HG03378 (cell line): ENCODE measurements at regions not wholly inside any gene's neighbourhood (a gene's known extent, or its start where the extent isn't known, plus 50 kb on each side); places are given as distances from the start of the nearest gene placed in this dataset.
A peak's percentile ranks its signal among the peaks of the same experiment; 100 is the strongest.

Source experiments
- ATAC-seq: cut with Tn5 transposase; IDR thresholded peaks from one replicate; pipeline ENCODE4 v1.9.1; 2021; ENCODE audit warnings: mild to moderate bottlenecking, moderate library complexity; ENCODE audit not compliant: unreplicated experiment

DNA sequence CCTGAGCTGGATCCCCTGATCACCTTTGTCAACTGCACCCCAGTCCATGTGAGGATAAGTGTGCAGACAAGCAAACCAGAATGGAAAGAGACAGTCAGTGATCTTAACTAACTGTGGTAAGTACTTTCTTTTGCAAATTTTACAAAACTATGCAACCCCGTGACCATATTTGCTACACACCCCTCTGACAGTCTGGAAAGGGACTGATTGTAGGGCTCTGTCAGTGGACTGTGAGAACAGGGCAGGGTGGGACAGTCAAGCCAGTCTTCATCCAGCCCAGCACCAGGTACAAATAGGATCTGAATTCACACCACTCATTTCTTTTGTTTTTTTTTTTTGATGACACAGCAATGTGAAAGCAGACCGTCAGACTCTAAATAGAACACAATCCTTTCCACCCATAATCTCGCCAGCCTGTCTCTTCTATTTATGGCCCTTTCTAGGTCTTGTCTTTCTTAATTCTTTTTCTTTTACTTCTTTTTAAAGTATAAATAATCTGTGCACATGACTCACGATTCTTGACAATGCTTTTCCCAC, 165.6 kb downstream of the ARL6IP6 start:
- no peak for ATAC-seq

DNA sequence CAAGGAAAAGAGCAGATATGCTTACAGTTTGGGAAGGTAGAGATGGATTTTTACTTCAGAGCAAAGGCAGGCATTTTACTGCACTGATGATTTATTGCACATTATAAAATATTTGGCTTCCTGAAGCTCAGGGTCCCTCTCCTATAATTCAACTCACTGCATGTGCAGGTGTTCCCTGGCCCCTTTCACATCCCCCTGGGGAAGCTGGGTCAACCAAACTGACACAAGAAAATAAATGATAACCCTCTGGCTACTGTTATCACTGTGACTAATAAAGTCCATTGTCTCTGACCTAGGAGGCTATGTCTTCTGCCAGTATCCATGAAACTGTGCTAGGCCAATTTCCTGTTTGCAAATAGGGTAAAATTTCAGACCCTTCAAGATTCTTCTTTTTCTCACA, 163.1 kb downstream of the ARL6IP6 start:
- no peak for ATAC-seq

DNA sequence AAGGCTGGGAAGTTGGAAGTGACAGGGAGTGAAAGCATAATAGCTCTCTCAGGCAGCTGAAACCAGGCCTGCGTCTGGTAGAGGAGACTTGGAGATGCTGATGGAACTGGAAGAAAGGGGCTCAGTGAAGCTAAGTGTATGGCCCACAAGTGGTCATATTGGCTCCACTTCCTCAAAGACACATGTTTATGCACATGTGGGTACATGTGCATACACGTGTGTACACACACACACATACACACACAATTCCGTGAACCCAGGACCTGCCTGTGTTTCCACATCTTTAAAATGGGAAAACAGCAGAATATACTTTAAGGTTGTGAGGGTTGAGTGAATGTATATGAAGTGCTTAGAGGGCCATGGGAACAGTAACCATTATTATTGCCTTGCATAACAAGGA, 160.9 kb downstream of the ARL6IP6 start:
- ATAC-seq: no peak

DNA sequence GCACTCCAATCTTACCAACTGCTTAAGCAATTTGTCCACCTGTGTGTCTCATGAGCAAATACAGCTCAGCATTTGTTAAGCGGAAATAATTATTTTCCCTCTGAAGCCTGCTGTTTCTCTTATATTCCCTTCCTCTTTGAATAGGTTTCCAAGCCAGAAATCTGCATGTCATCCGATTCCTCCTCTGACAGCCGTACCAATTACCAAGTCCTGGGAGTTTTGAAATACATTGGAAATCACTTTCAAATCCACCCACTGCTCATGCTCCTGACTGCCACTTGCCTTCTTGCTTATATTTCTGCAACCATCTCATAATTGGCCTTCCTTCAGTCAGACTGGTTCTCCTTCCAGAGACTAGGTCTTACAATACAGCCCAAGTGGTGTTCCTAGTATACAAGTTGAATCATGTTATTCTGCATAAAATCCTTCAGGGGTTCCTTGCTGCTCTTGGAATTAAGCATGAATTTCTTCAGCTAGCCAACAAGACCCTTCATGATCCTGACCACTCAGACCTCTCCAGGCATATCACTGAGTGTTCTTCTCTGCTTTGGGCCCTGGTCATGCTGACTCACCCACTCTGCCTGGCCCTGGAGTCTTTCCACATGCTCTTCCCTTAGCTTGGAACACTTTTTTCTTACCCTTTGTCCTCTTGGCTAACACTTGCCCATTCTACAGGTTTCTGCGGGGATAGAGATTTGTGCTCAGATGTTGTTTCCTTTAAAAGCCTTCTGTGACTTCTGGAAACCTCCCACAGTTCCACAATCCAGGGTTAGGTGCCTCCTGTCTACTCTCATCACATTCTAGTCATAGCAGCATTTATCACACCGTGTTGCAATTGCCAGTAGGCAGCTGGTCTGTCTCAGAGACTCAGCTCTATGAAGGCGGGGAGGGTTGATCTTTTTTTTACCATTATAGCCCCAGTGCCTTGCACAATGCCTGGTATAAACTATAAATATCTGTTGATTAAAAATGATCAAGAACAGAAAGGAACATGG, 157.6 kb downstream of the ARL6IP6 start:
- no peak for ATAC-seq

DNA sequence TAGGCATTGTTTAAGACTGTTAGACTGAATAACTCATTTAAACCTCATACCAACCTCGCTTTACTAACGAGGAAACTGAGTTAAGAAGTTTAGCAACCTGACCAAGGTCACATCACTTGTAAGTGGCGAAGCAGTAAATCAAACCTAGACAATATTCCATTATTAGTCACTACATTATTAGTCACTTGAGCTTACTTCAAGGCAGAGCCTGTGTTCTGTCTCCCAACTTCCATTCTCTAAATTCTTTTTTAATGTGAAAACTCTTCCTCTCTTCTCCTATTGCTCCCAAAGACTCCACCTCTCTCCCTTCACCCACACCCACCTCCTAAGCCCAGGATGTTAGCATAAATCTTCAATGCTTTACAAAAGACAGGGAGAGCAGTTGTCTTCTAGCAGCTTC, 156.5 kb downstream of the ARL6IP6 start:
- ATAC-seq: no peak

DNA sequence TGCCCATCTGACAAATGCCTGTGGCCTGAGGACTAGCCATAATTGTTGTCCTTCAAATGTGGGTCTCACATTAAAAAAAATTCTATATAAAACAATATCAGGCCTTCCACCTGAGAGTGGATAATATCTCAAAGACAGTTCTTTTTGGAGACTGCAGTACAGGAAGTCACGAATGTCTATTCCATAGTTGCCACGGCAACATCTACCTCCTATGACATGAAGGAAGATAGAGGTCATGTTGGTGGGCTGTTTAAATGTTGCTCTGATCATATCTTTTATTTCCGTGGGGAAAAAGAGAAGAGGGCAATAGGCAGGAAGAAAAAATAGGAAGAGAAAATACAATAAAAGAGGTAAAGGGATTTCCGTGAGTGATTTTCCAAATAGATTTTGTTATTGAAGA, 151.8 kb downstream of the ARL6IP6 start:
- no peak for ATAC-seq

DNA sequence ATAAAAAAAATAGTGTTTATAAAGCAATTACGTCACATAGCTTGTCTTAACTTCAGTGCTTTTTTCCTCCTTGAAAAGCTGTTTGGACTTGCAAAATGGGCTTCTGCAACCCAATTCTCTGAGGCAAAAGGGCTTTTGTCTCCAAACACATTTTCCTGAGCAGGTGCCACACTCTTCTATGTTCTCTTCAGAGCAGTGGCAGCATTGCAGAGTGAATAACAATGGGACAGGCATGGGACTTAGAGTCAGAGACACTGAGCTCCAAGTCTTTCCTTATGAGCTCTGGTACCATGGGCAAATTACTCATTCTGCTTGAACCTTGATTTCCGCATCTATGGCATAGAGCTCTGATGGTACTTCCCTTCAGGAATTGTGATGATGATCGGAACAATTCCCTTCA, 149.0 kb downstream of the ARL6IP6 start:
- ATAC-seq: no peak

DNA sequence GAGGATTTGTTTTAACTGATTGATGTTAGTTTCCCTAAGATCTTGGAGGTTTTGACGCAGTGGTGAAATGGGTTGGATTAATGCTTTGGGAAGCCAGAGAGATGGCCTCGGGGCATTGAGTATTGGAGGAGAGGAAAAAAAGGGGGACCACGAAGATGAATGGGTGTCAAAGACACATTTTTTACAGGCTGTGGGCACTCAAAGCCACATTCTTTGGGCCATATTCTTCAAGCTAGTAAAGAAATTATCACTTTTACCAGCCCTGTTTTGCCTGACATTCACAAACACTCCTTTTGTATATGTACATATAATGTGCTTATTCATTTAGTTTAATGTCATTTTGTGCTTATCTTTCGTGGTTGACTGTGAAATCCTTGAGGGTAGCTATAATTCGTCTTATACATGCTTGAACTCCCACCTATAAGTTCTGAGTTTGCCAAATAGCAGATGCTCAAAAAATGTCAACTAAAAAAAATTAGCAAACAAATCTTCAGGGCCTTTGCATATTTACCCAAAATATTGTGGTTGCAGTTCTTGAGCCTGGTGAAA, 146.3 kb downstream of the ARL6IP6 start:
- no peak for ATAC-seq

DNA sequence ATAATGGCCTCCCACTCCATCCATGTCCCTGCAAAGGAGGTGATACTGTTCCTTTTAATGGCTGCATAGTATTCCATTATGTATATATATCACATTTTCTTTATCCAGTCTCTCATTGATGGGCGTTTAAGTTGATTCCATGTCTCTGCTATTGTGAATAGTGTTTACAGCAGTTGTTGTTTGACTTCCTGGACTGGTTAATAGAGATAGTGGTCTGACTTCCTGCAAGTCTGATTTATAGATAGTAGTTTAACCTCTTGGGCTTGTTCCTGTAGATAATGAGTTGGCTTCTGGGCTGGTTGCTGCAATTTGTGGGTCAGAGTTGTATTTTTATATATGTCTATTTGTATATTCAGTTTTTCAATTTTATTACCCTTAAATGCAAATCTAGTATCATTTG, 145.4 kb downstream of the ARL6IP6 start:
- no peak for ATAC-seq

DNA sequence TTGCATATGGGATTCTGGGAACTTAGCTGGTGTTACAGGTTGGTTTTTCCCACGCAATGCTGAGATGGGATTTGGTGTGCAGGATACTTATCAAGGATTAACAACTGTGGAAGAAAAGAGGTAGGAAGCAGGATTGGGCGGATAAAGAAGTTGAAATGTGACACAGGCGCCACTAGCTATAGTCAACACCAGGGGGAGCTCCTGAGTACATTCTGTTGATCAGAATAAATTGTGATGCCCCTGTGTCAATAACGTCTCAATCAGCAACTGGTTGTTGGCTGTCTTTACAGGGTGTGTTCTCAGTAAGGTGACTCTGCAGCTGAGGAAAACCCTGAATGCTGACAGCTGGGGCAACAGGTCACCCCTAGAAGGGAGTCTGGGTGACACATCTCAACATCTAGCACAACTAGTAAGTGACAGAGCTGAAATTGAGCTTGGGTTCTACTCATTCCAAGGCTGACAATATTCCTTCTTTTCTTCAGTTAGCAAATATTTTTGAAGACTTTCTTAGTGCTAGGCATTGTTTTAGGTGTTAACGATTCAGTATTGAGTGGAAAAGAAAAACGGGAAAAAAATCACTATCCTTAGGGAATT, 143.0 kb downstream of the ARL6IP6 start:
- ATAC-seq: peak; percentile 46

DNA sequence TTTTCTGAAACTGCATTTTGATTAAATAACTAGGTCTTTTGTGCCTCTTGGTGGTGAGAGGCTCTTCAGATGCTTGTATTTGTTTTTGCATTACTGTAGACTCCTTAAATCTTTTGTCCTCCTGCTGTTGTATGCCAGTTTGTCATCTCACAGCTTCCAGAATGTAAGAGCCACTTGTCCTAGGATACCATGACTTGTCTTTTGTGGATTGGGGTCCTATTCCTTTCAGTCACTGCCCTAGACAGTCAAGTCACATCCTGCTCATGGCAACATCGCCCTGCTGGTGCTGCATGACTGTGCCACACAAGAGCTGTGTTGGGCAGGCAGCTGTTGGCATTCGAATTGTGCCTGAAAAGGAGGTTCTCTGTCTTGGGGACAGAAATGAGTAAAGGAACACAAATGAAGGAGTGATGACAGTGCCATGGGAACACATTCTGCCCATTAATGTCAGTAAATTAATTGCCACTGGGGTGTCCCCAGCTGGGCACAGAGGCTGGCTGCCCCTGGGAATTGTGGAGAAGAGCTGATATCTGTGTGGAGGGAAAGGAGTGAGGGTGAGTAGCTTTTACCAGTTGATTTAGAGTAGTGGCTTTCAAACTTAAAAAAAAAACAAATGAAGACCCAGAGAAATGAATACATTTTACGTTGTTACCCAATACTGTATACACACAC, 140.3 kb downstream of the ARL6IP6 start:
- ATAC-seq: no peak

DNA sequence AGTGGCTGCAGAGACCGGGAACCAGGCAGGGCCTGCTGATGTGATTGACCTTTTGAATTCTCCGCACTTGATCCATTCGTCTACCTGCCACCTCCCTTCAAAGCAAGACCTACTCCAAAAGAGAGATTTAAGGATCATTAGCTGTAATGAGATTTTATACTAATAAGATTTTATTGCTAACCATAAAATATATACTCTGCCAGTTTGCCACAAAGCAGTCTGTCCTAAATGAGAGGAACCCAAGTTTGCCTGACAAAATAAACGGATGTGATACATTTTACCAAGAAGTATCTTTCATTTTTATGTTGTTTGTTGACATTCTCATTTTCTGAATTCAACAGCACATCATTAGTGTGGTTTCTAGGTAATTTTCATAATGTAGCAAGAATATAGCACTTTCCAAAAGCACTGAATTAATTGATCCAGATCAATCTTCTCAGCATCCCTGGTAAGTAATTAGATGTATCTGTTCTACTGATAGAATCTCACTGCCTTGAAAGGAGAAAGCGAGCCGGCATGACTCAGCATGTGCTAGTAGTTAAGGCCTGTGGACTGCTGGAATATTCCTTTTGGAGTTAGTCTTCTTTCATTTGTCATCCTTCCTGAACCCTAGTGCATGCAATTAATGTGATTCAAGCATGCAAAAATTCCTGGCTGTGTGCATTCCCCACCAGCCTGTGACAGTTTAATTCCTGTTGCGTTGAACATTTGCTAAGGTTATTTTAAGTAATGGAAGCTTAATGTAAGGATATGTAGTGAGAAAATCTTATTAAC, 128.5 kb downstream of the ARL6IP6 start:
- ATAC-seq: no peak

DNA sequence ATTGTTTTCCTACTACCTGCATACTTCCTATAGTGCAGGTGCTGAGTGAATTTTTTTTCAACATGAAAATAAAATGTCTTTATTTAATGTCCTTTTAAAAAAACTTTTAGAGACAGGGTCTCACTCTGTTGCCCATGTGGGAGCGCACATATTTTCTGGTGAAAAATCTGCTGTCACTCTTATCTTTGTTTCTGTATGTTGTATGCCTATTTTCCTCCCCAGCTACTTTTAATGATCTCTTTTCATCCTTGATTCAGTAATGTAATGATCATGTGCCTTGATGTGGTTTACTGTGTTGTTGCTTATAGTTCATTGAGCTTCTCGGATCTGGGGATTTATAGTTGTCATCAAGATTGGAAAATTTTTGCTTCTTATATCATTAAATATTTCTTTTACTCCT, 117.3 kb downstream of the ARL6IP6 start:
- ATAC-seq: no peak

DNA sequence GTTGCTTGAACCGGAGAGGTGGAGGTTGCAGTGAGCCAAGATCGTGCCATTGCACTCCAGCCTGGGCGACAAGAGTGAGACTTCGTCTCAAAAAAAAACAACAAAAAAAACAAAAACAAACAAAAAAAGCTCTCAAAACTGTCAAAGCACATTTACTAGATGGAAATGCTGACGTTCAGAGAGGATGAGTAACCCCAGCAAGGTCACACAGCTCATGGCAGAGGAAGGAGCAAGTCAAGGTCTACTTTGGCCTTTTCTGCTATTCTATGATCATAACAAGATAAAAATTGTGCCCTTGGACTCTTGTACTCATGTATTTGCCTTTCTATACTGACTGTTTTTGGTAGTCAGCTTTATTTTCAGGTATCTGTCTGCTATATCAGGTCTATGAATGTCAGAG, 109.5 kb downstream of the ARL6IP6 start:
- no peak for ATAC-seq

DNA sequence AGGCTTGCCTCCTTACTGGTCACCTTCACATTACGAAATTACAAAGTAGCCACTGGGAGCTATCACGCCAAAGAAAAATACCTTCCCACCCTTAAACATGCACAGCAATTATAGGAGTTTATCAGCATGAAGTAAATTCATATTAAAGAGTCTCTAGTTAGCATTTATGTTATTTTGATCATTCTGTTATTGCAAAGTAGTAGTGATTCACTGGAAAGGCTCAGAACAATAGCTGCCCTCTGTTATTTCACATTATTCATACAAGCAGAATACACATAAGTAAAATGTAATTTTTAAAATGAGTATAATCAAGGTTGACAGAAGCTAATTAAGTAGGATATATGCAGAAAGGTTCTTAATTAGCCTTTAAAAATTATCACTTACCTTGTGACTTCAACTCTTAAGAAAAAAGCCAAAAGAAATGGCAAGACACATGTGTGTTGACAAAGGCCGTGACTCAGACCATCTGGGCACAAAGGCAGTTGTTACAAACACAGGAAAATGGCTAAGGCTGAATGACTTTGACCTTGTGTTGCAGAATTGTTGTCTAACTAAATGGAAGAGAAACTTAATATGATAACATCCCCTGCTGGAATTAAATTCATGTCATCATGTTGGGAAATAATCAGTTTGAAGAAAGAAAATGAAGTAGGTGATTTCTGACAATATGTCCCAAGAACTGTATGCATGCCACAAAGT, 108.3 kb downstream of the ARL6IP6 start:
- ATAC-seq: no peak

DNA sequence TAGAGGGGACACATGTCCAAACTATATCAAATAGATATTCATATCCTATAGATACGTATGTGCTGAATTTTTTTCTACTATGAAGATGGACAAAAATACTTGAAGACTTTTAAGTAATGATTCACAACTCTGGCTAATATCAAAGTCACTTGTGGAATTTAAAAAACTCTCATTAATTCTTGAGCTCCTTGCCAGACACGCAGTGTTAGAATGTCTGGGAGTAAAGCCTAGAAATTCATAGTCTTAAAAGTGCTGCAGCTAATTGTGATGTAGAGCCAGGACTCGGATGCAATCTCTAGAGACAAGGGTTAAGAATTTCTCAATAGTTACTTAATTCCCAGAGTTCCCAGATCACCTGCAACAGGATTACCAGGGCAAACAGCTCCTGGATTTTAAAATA, 107.4 kb downstream of the ARL6IP6 start:
- no peak for ATAC-seq

DNA sequence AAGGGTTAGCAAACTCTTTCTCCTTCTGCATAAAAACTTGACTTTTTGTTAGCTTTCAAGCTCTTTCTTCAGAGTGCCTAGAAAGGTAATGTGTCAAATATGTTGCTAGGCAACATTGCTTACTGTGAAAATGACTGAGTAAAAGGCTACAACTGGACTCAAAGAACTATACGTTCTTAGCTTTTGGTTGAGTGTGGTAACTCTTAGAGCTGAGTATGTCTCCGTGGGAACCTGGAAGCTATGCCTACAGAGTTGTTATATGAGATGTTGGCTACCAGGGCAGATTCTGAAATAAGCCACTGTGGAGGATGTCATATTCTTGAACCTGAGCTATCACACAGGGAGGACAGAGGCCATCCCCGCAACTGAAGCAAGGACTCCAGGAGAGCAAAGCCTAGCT, 105.5 kb downstream of the ARL6IP6 start:
- no peak for ATAC-seq

DNA sequence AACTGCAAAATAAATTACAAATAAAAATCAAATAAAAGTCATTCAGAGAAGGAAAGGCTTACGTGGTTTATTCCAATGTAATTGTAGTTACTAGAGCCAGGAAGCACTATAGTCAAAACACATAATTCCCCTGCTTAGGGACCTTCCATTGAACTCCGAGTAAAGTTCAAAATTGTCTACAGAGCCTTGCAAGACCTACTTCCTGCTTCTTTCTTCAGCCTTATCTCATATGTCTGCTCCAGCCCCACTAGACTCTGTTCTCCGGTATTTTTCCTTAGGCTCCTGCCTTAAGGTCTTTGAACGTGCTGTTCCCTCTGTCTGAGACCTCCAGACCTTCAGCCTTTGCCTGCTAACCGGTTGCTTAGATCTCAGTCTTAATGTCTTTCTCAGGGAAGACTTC, 104.3 kb downstream of the ARL6IP6 start:
- no peak for ATAC-seq

DNA sequence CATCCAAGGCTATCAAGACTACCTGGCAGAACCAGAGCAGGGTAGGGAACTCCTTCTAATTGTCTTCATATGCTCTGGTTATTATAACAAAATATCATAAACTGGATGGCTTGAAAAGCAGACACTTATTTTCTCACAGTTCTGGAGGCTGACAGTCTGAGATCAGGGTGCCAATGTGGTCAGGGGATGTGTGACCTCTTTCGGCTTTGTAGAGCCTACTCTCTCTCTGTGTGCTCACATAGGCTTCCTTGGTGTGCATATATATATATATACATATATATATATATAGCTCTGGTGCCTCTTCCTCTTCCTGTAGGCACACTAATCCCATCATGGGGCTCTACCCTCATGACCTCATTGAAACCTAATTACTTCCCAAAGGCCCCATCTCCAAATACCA, 101.6 kb downstream of the ARL6IP6 start:
- ATAC-seq: no peak
